Stimulated activated effector memory CD8-positive, alpha-beta T cell treated with anti-CD3 and anti-CD28 coated beads, Interleukin-12 subunit alpha, Interleukin-12 subunit beta, amount 100 ng/mL, for 72 hours (primary cell): ENCODE measurements at regions not wholly inside any gene's neighbourhood (a gene's known extent, or its start where the extent isn't known, plus 50 kb on each side); places are given as distances from the start of the nearest gene placed in this dataset.

ENCODE experiments used
- ATAC-seq: fragments of 150-1000 bp; cut with Tn5 transposase; 2 replicates; pipeline ENCODE4 v1.10.0; 2021
- DNase-seq, 2 donors: peaks; one replicate each; pipeline ENCODE4 v3.0.0; 2021 to 2022; ENCODE audit warnings: low spot score in 2 of 2
- H3K27ac Mint-ChIP-seq: one replicate; pipeline ENCODE4 v1.8.0; 2022; ENCODE audit warnings: mild to moderate bottlenecking, mixed read lengths
- H3K36me3 Mint-ChIP-seq: one replicate; pipeline ENCODE4 v1.8.0; 2022; ENCODE audit warnings: mild to moderate bottlenecking, mixed read lengths
- H3K4me1 Mint-ChIP-seq: one replicate; pipeline ENCODE4 v1.8.0; 2022; ENCODE audit warnings: mixed read lengths
- H3K4me3 Mint-ChIP-seq: one replicate; pipeline ENCODE4 v1.8.0; 2022; ENCODE audit warnings: mild to moderate bottlenecking, mixed read lengths
- H3K9me3 Mint-ChIP-seq: one replicate; pipeline ENCODE4 v1.8.0; 2022; ENCODE audit warnings: mixed read lengths

- H3K9me3 Mint-ChIP-seq: no peaks in the 10 kb centered on the region
- no peaks in the 10 kb centered on the region for H3K36me3 Mint-ChIP-seq
- ATAC-seq: no peak
- no peak overlapping the region for H3K27ac Mint-ChIP-seq
- no peaks in the 10 kb centered on the region for H3K4me1 Mint-ChIP-seq
- no peak for DNase-seq
- no peak overlapping the region for H3K4me3 Mint-ChIP-seq
Measured at GRCh38 chr9:85225180-85225579, 516.6 kb downstream of the AGTPBP1 start.

- Mint-ChIP-seq H3K36me3 (no peaks in the 10 kb centered on the region), H3K4me1 (no peaks in the 10 kb centered on the region), H3K4me3 (no peak overlapping the region), H3K9me3 (no peaks in the 10 kb centered on the region), H3K27ac (no peak overlapping the region)
- no peak for DNase-seq
- no peak for ATAC-seq
Measured at GRCh38 chr9:85224729-85225128, 517.0 kb downstream of the AGTPBP1 start.

GRCh38 chr9:85224301-85224700 is 517.5 kb downstream of the AGTPBP1 start:
- Mint-ChIP-seq H3K9me3 (no peaks in the 10 kb centered on the region), H3K4me3 (no peak overlapping the region), H3K27ac (no peak overlapping the region), H3K4me1 (no peaks in the 10 kb centered on the region), H3K36me3 (no peaks in the 10 kb centered on the region)
- DNase-seq (no peak), ATAC-seq (no peak)

- Mint-ChIP-seq H3K4me3 (no peak overlapping the region), H3K27ac (no peak overlapping the region), H3K9me3 (no peaks in the 10 kb centered on the region), H3K4me1 (no peaks in the 10 kb centered on the region), H3K36me3 (no peaks in the 10 kb centered on the region)
- no peak for ATAC-seq
- DNase-seq: no peak
Measured at GRCh38 chr9:85223506-85224125, 518.1 kb downstream of the AGTPBP1 start.

GRCh38 chr9:85216601-85217000 is 525.2 kb downstream of the AGTPBP1 start:
- no peak overlapping the region for H3K27ac Mint-ChIP-seq
- peaks cover 2% of the 10 kb centered on the region for H3K9me3 Mint-ChIP-seq
- H3K4me3 Mint-ChIP-seq: no peak overlapping the region
- H3K36me3 Mint-ChIP-seq: no peaks in the 10 kb centered on the region
- no peak for DNase-seq
- H3K4me1 Mint-ChIP-seq: no peaks in the 10 kb centered on the region
- no peak for ATAC-seq

- DNase-seq: no peak
- Mint-ChIP-seq H3K4me1 (no peaks in the 10 kb centered on the region), H3K27ac (no peak overlapping the region), H3K36me3 (no peaks in the 10 kb centered on the region), H3K4me3 (no peak overlapping the region), H3K9me3 (peaks cover 2% of the 10 kb centered on the region)
- ATAC-seq: no peak
Measured at GRCh38 chr9:85215961-85216360, 525.8 kb downstream of the AGTPBP1 start.

GRCh38 chr9:85215416-85215815 is 526.3 kb downstream of the AGTPBP1 start:
- Mint-ChIP-seq H3K36me3 (no peaks in the 10 kb centered on the region), H3K9me3 (peaks cover 2% of the 10 kb centered on the region), H3K4me1 (no peaks in the 10 kb centered on the region), H3K27ac (no peak overlapping the region), H3K4me3 (no peak overlapping the region)
- DNase-seq (no peak), ATAC-seq (no peak)

GRCh38 chr9:85213650-85214607 is 527.8 kb downstream of the AGTPBP1 start:
- peaks cover 2% of the 10 kb centered on the region for H3K9me3 Mint-ChIP-seq
- DNase-seq (no peak), ATAC-seq (no peak)
- no peaks in the 10 kb centered on the region for H3K4me1 Mint-ChIP-seq
- no peak overlapping the region for H3K27ac Mint-ChIP-seq
- no peaks in the 10 kb centered on the region for H3K36me3 Mint-ChIP-seq
- no peak overlapping the region for H3K4me3 Mint-ChIP-seq

GRCh38 chr9:85212887-85213286 is 528.9 kb downstream of the AGTPBP1 start:
- H3K4me1 Mint-ChIP-seq: no peaks in the 10 kb centered on the region
- no peaks in the 10 kb centered on the region for H3K36me3 Mint-ChIP-seq
- ATAC-seq: peak; percentile 56
- DNase-seq: no peak
- H3K4me3 Mint-ChIP-seq: no peak overlapping the region
- no peak overlapping the region for H3K27ac Mint-ChIP-seq
- peaks cover 2% of the 10 kb centered on the region for H3K9me3 Mint-ChIP-seq

GRCh38 chr9:85212209-85212608 is 529.5 kb downstream of the AGTPBP1 start:
- ATAC-seq (no peak), DNase-seq (no peak)
- Mint-ChIP-seq H3K27ac (no peak overlapping the region), H3K36me3 (no peaks in the 10 kb centered on the region), H3K4me3 (no peak overlapping the region), H3K9me3 (peaks cover 2% of the 10 kb centered on the region), H3K4me1 (no peaks in the 10 kb centered on the region)

GRCh38 chr9:85208666-85209065 is 533.1 kb downstream of the AGTPBP1 start:
- no peaks in the 10 kb centered on the region for H3K36me3 Mint-ChIP-seq
- no peaks in the 10 kb centered on the region for H3K4me1 Mint-ChIP-seq
- no peak for DNase-seq
- no peaks in the 10 kb centered on the region for H3K9me3 Mint-ChIP-seq
- H3K27ac Mint-ChIP-seq: no peak overlapping the region
- H3K4me3 Mint-ChIP-seq: no peak overlapping the region
- ATAC-seq: no peak

GRCh38 chr9:85204176-85204575 is 534.6 kb downstream of the NTRK2 start:
- DNase-seq (no peak), ATAC-seq (no peak)
- Mint-ChIP-seq H3K27ac (no peak overlapping the region), H3K9me3 (no peaks in the 10 kb centered on the region), H3K4me3 (no peak overlapping the region), H3K36me3 (no peaks in the 10 kb centered on the region), H3K4me1 (no peaks in the 10 kb centered on the region)

GRCh38 chr9:85202596-85202995 is 533.1 kb downstream of the NTRK2 start:
- Mint-ChIP-seq H3K36me3 (no peaks in the 10 kb centered on the region), H3K4me3 (no peak overlapping the region)

GRCh38 chr9:85200726-85201404 is 531.3 kb downstream of the NTRK2 start:
- no peaks in the 10 kb centered on the region for H3K36me3 Mint-ChIP-seq
- no peaks in the 10 kb centered on the region for H3K9me3 Mint-ChIP-seq

More at GRCh38 chr9:85202596-85202995, 533.1 kb downstream of the NTRK2 start:
- Mint-ChIP-seq H3K27ac (no peak overlapping the region), H3K9me3 (no peaks in the 10 kb centered on the region), H3K4me1 (no peaks in the 10 kb centered on the region)
- DNase-seq (no peak), ATAC-seq (no peak)

GRCh38 chr9:85199866-85200495 is 530.5 kb downstream of the NTRK2 start:
- ATAC-seq (no peak), DNase-seq (no peak)
- Mint-ChIP-seq H3K9me3 (peaks cover 2% of the 10 kb centered on the region), H3K36me3 (no peaks in the 10 kb centered on the region), H3K4me3 (no peak overlapping the region), H3K27ac (no peak overlapping the region), H3K4me1 (no peaks in the 10 kb centered on the region)

More at GRCh38 chr9:85200726-85201404, 531.3 kb downstream of the NTRK2 start:
- DNase-seq: no peak
- Mint-ChIP-seq H3K27ac (no peak overlapping the region), H3K4me3 (no peak overlapping the region), H3K4me1 (no peaks in the 10 kb centered on the region)
- ATAC-seq: no peak
